Activated T-cell treated with anti-CD3 and anti-CD28 coated beads, Interleukin-2, amount 50 U/mL, for 4 hours (primary cell): ENCODE measurements at regions not wholly inside any gene's neighbourhood (a gene's known extent, or its start where the extent isn't known, plus 50 kb on each side); places are given as distances from the start of the nearest gene placed in this dataset.
"Not testable (repeated sequence)": the region's sequence is repeated elsewhere in the genome, so short reads cannot be mapped to it uniquely, and the experiment has no call there.

Experiments
- ATAC-seq, 2 donors: fragments of 200-7000 bp; cut with Tn5 transposase; one replicate each; pipeline ENCODE4 v1.10.0; 2021
- DNase-seq: peaks from one replicate; pipeline ENCODE4 v3.0.0-alpha.2; 2020
- H3K27me3 Mint-ChIP-seq: one replicate; pipeline ENCODE4 v1.8.0; 2021; ENCODE audit warnings: low read depth, mixed read lengths
- H3K36me3 Mint-ChIP-seq: one replicate; pipeline ENCODE4 v1.8.0; 2022; ENCODE audit warnings: mixed read lengths; ENCODE audit not compliant: insufficient read depth
- H3K4me1 Mint-ChIP-seq: one replicate; pipeline ENCODE4 v1.8.0; 2021; ENCODE audit warnings: low read depth, mixed read lengths
- H3K4me3 Mint-ChIP-seq: one replicate; pipeline ENCODE4 v1.8.0; 2021; ENCODE audit warnings: mild to moderate bottlenecking, moderate library complexity, mixed read lengths
- H3K9me3 Mint-ChIP-seq: one replicate; pipeline ENCODE4 v1.8.0; 2021; ENCODE audit warnings: mixed read lengths

GRCh38 chr17:52636443-52636842 is 477.9 kb upstream of the CA10 start:
- ATAC-seq: no peak
- Mint-ChIP-seq H3K9me3 (peaks cover 13% of the 10 kb centered on the region), H3K27me3 (no peaks in the 10 kb centered on the region), H3K36me3 (no peaks in the 10 kb centered on the region), H3K4me3 (no peak overlapping the region), H3K4me1 (no peaks in the 10 kb centered on the region)
- no peak for DNase-seq

- no peaks in the 10 kb centered on the region for H3K36me3 Mint-ChIP-seq
- no peaks in the 10 kb centered on the region for H3K27me3 Mint-ChIP-seq
Observed at GRCh38 chr17:52606590-52606989, 448.1 kb upstream of the CA10 start.

GRCh38 chr17:52606098-52606497 is 447.6 kb upstream of the CA10 start:
- ATAC-seq: no peak
- H3K4me3 Mint-ChIP-seq: no peak overlapping the region
- no peaks in the 10 kb centered on the region for H3K4me1 Mint-ChIP-seq
- H3K9me3 Mint-ChIP-seq: no peaks in the 10 kb centered on the region
- no peak for DNase-seq
- no peaks in the 10 kb centered on the region for H3K36me3 Mint-ChIP-seq
- H3K27me3 Mint-ChIP-seq: no peaks in the 10 kb centered on the region

More at GRCh38 chr17:52606590-52606989, 448.1 kb upstream of the CA10 start:
- H3K9me3 Mint-ChIP-seq: no peaks in the 10 kb centered on the region
- ATAC-seq (no peak), DNase-seq (no peak)
- no peak overlapping the region for H3K4me3 Mint-ChIP-seq
- no peaks in the 10 kb centered on the region for H3K4me1 Mint-ChIP-seq

- no peak overlapping the region for H3K4me3 Mint-ChIP-seq
- DNase-seq: no peak
- no peaks in the 10 kb centered on the region for H3K4me1 Mint-ChIP-seq
- no peaks in the 10 kb centered on the region for H3K27me3 Mint-ChIP-seq
- H3K9me3 Mint-ChIP-seq: no peaks in the 10 kb centered on the region
- no peaks in the 10 kb centered on the region for H3K36me3 Mint-ChIP-seq
- ATAC-seq: no peak
Observed at GRCh38 chr17:52604105-52604504, 445.6 kb upstream of the CA10 start.

- not testable (repeated sequence) for ATAC-seq, H3K4me3 Mint-ChIP-seq, DNase-seq, H3K27me3 Mint-ChIP-seq, H3K9me3 Mint-ChIP-seq, H3K4me1 Mint-ChIP-seq, H3K36me3 Mint-ChIP-seq
Observed at GRCh38 chr17:52597452-52598215, 439.1 kb upstream of the CA10 start.

- Mint-ChIP-seq H3K4me3 (no peak overlapping the region), H3K4me1 (no peaks in the 10 kb centered on the region), H3K27me3 (no peaks in the 10 kb centered on the region), H3K9me3 (peaks cover 15% of the 10 kb centered on the region), H3K36me3 (no peaks in the 10 kb centered on the region)
- ATAC-seq (no peak), DNase-seq (no peak)
Observed at GRCh38 chr17:52594516-52594915, 436.0 kb upstream of the CA10 start.

GRCh38 chr17:52546990-52547389 is 388.5 kb upstream of the CA10 start:
- no peak for ATAC-seq
- DNase-seq: no peak
- peaks cover 8% of the 10 kb centered on the region for H3K9me3 Mint-ChIP-seq
- no peaks in the 10 kb centered on the region for H3K36me3 Mint-ChIP-seq
- no peak overlapping the region for H3K4me3 Mint-ChIP-seq
- no peaks in the 10 kb centered on the region for H3K4me1 Mint-ChIP-seq
- no peaks in the 10 kb centered on the region for H3K27me3 Mint-ChIP-seq

- Mint-ChIP-seq H3K36me3 (no peaks in the 10 kb centered on the region), H3K4me1 (no peaks in the 10 kb centered on the region), H3K4me3 (no peak overlapping the region), H3K9me3 (peaks cover 6% of the 10 kb centered on the region), H3K27me3 (no peaks in the 10 kb centered on the region)
- DNase-seq (no peak), ATAC-seq (no peak)
Observed at GRCh38 chr17:52546493-52546892, 388.0 kb upstream of the CA10 start.

GRCh38 chr17:52537421-52537820 is 378.9 kb upstream of the CA10 start:
- ATAC-seq: no peak

GRCh38 chr17:52536489-52536888 is 378.0 kb upstream of the CA10 start:
- H3K9me3 Mint-ChIP-seq: peaks cover 3% of the 10 kb centered on the region
- ATAC-seq (no peak), DNase-seq (no peak)
- no peaks in the 10 kb centered on the region for H3K36me3 Mint-ChIP-seq
- H3K4me3 Mint-ChIP-seq: no peak overlapping the region
- H3K27me3 Mint-ChIP-seq: no peaks in the 10 kb centered on the region
- no peaks in the 10 kb centered on the region for H3K4me1 Mint-ChIP-seq

More at GRCh38 chr17:52537421-52537820, 378.9 kb upstream of the CA10 start:
- no peak for DNase-seq
- peaks cover 3% of the 10 kb centered on the region for H3K9me3 Mint-ChIP-seq
- H3K4me3 Mint-ChIP-seq: no peak overlapping the region
- no peaks in the 10 kb centered on the region for H3K27me3 Mint-ChIP-seq
- no peaks in the 10 kb centered on the region for H3K36me3 Mint-ChIP-seq
- no peaks in the 10 kb centered on the region for H3K4me1 Mint-ChIP-seq

- Mint-ChIP-seq H3K9me3 (no peaks in the 10 kb centered on the region), H3K4me1 (no peaks in the 10 kb centered on the region), H3K36me3 (no peaks in the 10 kb centered on the region), H3K27me3 (no peaks in the 10 kb centered on the region), H3K4me3 (no peak overlapping the region)
- DNase-seq (no peak), ATAC-seq (no peak)
Observed at GRCh38 chr17:52532373-52532772, 373.9 kb upstream of the CA10 start.

- H3K4me3 Mint-ChIP-seq: no peak overlapping the region
- H3K27me3 Mint-ChIP-seq: no peaks in the 10 kb centered on the region
- ATAC-seq (no peak), DNase-seq (no peak)
- no peaks in the 10 kb centered on the region for H3K9me3 Mint-ChIP-seq
- no peaks in the 10 kb centered on the region for H3K36me3 Mint-ChIP-seq
- H3K4me1 Mint-ChIP-seq: no peaks in the 10 kb centered on the region
Observed at GRCh38 chr17:52524096-52524637, 365.7 kb upstream of the CA10 start.

- DNase-seq (no peak), ATAC-seq (no peak)
- Mint-ChIP-seq H3K27me3 (no peaks in the 10 kb centered on the region), H3K9me3 (no peaks in the 10 kb centered on the region), H3K4me1 (no peaks in the 10 kb centered on the region), H3K36me3 (no peaks in the 10 kb centered on the region), H3K4me3 (no peak overlapping the region)
Observed at GRCh38 chr17:52517176-52517575, 358.7 kb upstream of the CA10 start.

GRCh38 chr17:52515927-52516326 is 357.4 kb upstream of the CA10 start:
- Mint-ChIP-seq H3K27me3 (no peaks in the 10 kb centered on the region), H3K4me3 (no peak overlapping the region), H3K4me1 (no peaks in the 10 kb centered on the region), H3K9me3 (peaks cover 2% of the 10 kb centered on the region), H3K36me3 (no peaks in the 10 kb centered on the region)
- ATAC-seq (no peak), DNase-seq (no peak)

GRCh38 chr17:52505601-52506000 is 347.1 kb upstream of the CA10 start:
- Mint-ChIP-seq H3K4me1 (no peaks in the 10 kb centered on the region), H3K9me3 (peaks cover 21% of the 10 kb centered on the region), H3K27me3 (no peaks in the 10 kb centered on the region), H3K4me3 (no peak overlapping the region), H3K36me3 (no peaks in the 10 kb centered on the region)
- no peak for DNase-seq
- ATAC-seq: no peak
